GM12872 (cell line): ENCODE measurements at regions not wholly inside any gene's neighbourhood (a gene's known extent, or its start where the extent isn't known, plus 50 kb on each side); places are given as distances from the start of the nearest gene placed in this dataset.

Source experiments
- CTCF ChIP-seq: IDR thresholded peaks from 3 replicates; pipeline ENCODE4 v1.5.1; 2011; ENCODE audit warnings: low read depth, mild to moderate bottlenecking, low read length, moderate library complexity; ENCODE audit not compliant: insufficient read depth

DNA sequence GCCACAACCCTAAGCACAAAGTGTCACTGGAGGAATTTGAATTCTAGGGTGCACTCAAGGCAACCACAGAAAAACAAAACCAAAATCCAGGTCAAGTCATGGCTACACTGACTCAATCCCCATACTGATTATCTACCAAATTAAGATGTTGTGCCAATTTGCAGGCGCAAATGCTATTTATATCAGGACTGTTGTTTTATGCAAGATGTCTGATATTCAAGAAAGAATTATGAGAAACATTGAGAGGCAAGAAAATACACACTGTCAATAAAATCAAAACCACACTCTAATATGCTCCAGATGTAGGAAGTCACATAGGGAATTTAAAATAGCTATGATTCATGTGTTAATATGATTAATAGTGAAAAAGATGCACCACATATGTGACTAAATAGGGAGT lies 141.3 kb upstream of the MINDY3 start:
- TF ChIP-seq CTCF = no peak

GRCh38 chr10:16009785-16010184 lies 149.5 kb upstream of the MINDY3 start:
- TF ChIP-seq CTCF = no peak

DNA sequence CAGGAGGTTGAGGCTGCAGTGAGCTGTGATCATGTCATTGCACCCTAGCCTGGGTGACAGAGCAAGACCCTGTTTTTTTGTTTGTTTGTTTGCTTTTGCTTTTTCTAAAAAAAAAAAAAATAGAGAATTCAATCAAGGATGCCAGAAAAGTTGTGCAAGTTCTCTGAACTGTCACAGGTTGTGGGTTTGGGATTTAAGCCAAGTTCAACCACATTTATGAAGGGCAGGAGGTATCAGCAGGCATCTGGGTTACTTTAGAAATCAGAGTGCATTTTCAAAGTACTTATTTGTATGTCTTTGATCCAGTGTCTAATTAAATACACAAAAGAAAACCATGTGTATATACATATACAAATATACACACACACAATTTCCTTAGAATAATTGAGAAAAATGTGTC lies 151.2 kb upstream of the MINDY3 start:
- no peak for TF ChIP-seq CTCF

GRCh38 chr10:16014469-16014868 lies 154.2 kb upstream of the MINDY3 start:
- no peak for TF ChIP-seq CTCF

DNA sequence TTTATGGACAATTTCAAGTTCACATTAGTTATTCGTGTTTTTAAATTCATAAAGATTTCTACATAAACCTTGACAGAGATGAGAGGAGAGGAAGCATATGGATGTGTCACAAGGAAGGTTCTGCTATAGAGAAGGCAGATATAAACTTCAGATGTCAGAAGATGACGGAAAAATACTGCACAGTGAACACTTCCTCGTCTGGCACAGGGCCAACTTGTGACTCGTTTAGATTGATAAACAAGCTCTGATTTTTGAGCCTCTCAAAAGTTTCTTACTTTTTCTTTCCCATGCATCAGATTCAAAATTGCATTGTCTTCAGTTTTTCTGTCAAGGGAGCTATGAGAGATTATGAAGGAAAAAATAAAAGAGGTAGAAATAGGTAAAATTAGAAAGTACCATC lies 156.4 kb upstream of the MINDY3 start:
- no peak for TF ChIP-seq CTCF

GRCh38 chr10:16020836-16021235 lies 160.5 kb upstream of the MINDY3 start:
- TF ChIP-seq CTCF = no peak

GRCh38 chr10:16030562-16030961 lies 170.3 kb upstream of the MINDY3 start:
- TF ChIP-seq CTCF = no peak

- peak; percentile 19; the same call in 1 of the 3 replicates for TF ChIP-seq CTCF
Measured at GRCh38 chr10:16049050-16049449, 188.7 kb upstream of the MINDY3 start.
